ENCODE measurements at regions not wholly inside any gene's neighbourhood (a gene's known extent, or its start where the extent isn't known, plus 50 kb on each side); places are given as distances from the start of the nearest gene placed in this dataset.

- Histone ChIP-seq H3K27me3 (no peaks in the 10 kb centered on the region), H3K4me3 (replicated peaks in 1 of 3) (no peak overlapping the region), H3K9me3 (no peaks in the 10 kb centered on the region), H3K36me3 (no peaks in the 10 kb centered on the region), H3K4me1 (no peaks in the 10 kb centered on the region), H3K27ac (no peak overlapping the region)
- TF ChIP-seq POLR2A (IDR thresholded peaks at IDR 0.05): no peak
- TF ChIP-seq CTCF (IDR thresholded peaks at IDR 0.05): peak in 2 of 6 experiments; percentile 19 to 46
- intact Hi-C loops (cut with DNase I): no loop called here
- WGBS, 2 donors: 47 to 57% methylated on average over 2 of the region's 2 CpGs
- DNase-seq: no peak
Measured at GRCh38 chr6:91276315-91276714, 689.4 kb upstream of the MAP3K7 start.

GRCh38 chr6:91273729-91274128 lies 686.9 kb upstream of the MAP3K7 start:
- 60 to 74% methylated on average over 5 of the region's 5 CpGs for WGBS, 2 donors
- Histone ChIP-seq H3K9me3 (no peaks in the 10 kb centered on the region), H3K27ac (no peak overlapping the region), H3K4me3 (replicated peaks in 1 of 3) (no peak overlapping the region), H3K36me3 (no peaks in the 10 kb centered on the region), H3K4me1 (no peaks in the 10 kb centered on the region), H3K27me3 (no peaks in the 10 kb centered on the region)
- intact Hi-C loops (cut with DNase I): no loop called here
- TF ChIP-seq CTCF (IDR thresholded peaks at IDR 0.05): no peak
- no peak for DNase-seq

GRCh38 chr6:91271807-91272206 lies 684.9 kb upstream of the MAP3K7 start:
- intact Hi-C loops (cut with DNase I): no loop called here
- DNase-seq: no peak
- H3K36me3 ChIP-seq: no peaks in the 10 kb centered on the region
- H3K4me3 ChIP-seq (replicated peaks in 1 of 3): no peak overlapping the region
- no peaks in the 10 kb centered on the region for H3K27me3 ChIP-seq
- no peak overlapping the region for H3K27ac ChIP-seq
- no peaks in the 10 kb centered on the region for H3K4me1 ChIP-seq
- TF ChIP-seq POLR2A (IDR thresholded peaks at IDR 0.05): no peak
- H3K9me3 ChIP-seq: no peaks in the 10 kb centered on the region
- WGBS, 2 donors: 97% methylated on average over 5 to 6 of the region's 6 CpGs

GRCh38 chr6:91268941-91269340 lies 682.1 kb upstream of the MAP3K7 start:
- no peaks in the 10 kb centered on the region for H3K4me1 ChIP-seq
- H3K36me3 ChIP-seq: no peaks in the 10 kb centered on the region
- intact Hi-C loops (cut with DNase I): no loop called here
- WGBS, 2 donors: 65 to 79% methylated on average over 2 of the region's 2 CpGs
- TF ChIP-seq CTCF (IDR thresholded peaks at IDR 0.05): no peak
- no peak for TF ChIP-seq POLR2A (IDR thresholded peaks at IDR 0.05)
- DNase-seq: no peak
- H3K27ac ChIP-seq: no peak overlapping the region
- H3K27me3 ChIP-seq: no peaks in the 10 kb centered on the region
- no peaks in the 10 kb centered on the region for H3K9me3 ChIP-seq
- no peak overlapping the region for H3K4me3 ChIP-seq (replicated peaks in 1 of 3)

- H3K9me3 ChIP-seq: no peaks in the 10 kb centered on the region
- no peak for DNase-seq
- 84 to 85% methylated on average over 6 of the region's 6 CpGs for WGBS, 2 donors
- intact Hi-C loops (cut with DNase I): no loop called here
- H3K36me3 ChIP-seq: no peaks in the 10 kb centered on the region
- no peak overlapping the region for H3K27ac ChIP-seq
- H3K4me1 ChIP-seq: no peaks in the 10 kb centered on the region
- TF ChIP-seq POLR2A (IDR thresholded peaks at IDR 0.05): no peak
- no peak for TF ChIP-seq CTCF (IDR thresholded peaks at IDR 0.05)
- H3K4me3 ChIP-seq (replicated peaks in 1 of 3): no peak overlapping the region
- H3K27me3 ChIP-seq: no peaks in the 10 kb centered on the region
Measured at GRCh38 chr6:91267246-91267645, 680.4 kb upstream of the MAP3K7 start.

- H3K9me3 ChIP-seq: no peaks in the 10 kb centered on the region
- no peak for DNase-seq
- TF ChIP-seq POLR2A (IDR thresholded peaks at IDR 0.05) (no peak), CTCF (IDR thresholded peaks at IDR 0.05) (no peak)
- no peaks in the 10 kb centered on the region for H3K36me3 ChIP-seq
- H3K4me1 ChIP-seq: no peaks in the 10 kb centered on the region
- H3K27ac ChIP-seq: no peak overlapping the region
- no peak overlapping the region for H3K4me3 ChIP-seq (replicated peaks in 1 of 3)
- H3K27me3 ChIP-seq: no peaks in the 10 kb centered on the region
- intact Hi-C loops (cut with DNase I): no loop called here
Measured at GRCh38 chr6:91266156-91266555, 679.3 kb upstream of the MAP3K7 start.

All from thyroid gland (tissue), 4 donors.